Glutamatergic neuron (in vitro differentiated cells): ENCODE measurements at regions not wholly inside any gene's neighbourhood (a gene's known extent, or its start where the extent isn't known, plus 50 kb on each side); places are given as distances from the start of the nearest gene placed in this dataset.

Source experiments
- DNase-seq: peaks from one replicate; pipeline ENCODE4 v3.0.0; 2022
- H3K27ac Mint-ChIP-seq: one replicate; pipeline ENCODE4 v1.8.0; 2020; ENCODE audit warnings: mild to moderate bottlenecking, mixed read lengths, inconsistent platforms; ENCODE audit not compliant: unreplicated experiment
- H3K27me3 Mint-ChIP-seq: one replicate; pipeline ENCODE4 v1.8.0; 2020; ENCODE audit warnings: mild to moderate bottlenecking, moderate library complexity, mixed read lengths, inconsistent platforms; ENCODE audit not compliant: unreplicated experiment
- H3K36me3 Mint-ChIP-seq: one replicate; pipeline ENCODE4 v1.8.0; 2020; ENCODE audit warnings: mild to moderate bottlenecking, mixed read lengths, inconsistent platforms; ENCODE audit not compliant: unreplicated experiment
- H3K4me1 Mint-ChIP-seq: one replicate; pipeline ENCODE4 v1.8.0; 2020; ENCODE audit warnings: mild to moderate bottlenecking, low read depth, mixed read lengths, inconsistent platforms; ENCODE audit not compliant: unreplicated experiment
- H3K4me3 Mint-ChIP-seq: one replicate; pipeline ENCODE4 v1.8.0; 2020; ENCODE audit warnings: mild to moderate bottlenecking, mixed read lengths, inconsistent platforms; ENCODE audit not compliant: unreplicated experiment
- H3K9me3 Mint-ChIP-seq: one replicate; pipeline ENCODE4 v1.8.0; 2020; ENCODE audit warnings: mild to moderate bottlenecking, moderate library complexity, mixed read lengths, inconsistent platforms; ENCODE audit not compliant: unreplicated experiment
- TF ChIP-seq, protein P1 (sequence below): fragments of 200-600 bp; sonication (generic); IDR thresholded peaks from one replicate; pipeline ENCODE4 v1.5.0; 2021; ENCODE audit not compliant: partially characterized antibody, unreplicated experiment

- Mint-ChIP-seq H3K4me1 (peaks cover 3% of the 10 kb centered on the region), H3K27ac (no peak overlapping the region), H3K27me3 (peaks cover 9% of the 10 kb centered on the region), H3K36me3 (peaks cover 8% of the 10 kb centered on the region), H3K9me3 (peaks cover 3% of the 10 kb centered on the region), H3K4me3 (no peak overlapping the region)
- TF ChIP-seq, protein P1, sequence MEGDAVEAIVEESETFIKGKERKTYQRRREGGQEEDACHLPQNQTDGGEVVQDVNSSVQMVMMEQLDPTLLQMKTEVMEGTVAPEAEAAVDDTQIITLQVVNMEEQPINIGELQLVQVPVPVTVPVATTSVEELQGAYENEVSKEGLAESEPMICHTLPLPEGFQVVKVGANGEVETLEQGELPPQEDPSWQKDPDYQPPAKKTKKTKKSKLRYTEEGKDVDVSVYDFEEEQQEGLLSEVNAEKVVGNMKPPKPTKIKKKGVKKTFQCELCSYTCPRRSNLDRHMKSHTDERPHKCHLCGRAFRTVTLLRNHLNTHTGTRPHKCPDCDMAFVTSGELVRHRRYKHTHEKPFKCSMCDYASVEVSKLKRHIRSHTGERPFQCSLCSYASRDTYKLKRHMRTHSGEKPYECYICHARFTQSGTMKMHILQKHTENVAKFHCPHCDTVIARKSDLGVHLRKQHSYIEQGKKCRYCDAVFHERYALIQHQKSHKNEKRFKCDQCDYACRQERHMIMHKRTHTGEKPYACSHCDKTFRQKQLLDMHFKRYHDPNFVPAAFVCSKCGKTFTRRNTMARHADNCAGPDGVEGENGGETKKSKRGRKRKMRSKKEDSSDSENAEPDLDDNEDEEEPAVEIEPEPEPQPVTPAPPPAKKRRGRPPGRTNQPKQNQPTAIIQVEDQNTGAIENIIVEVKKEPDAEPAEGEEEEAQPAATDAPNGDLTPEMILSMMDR: no peak
- no peak for DNase-seq
Measured at GRCh38 chr11:69375316-69376154, 81.6 kb downstream of the MYEOV start.

DNA sequence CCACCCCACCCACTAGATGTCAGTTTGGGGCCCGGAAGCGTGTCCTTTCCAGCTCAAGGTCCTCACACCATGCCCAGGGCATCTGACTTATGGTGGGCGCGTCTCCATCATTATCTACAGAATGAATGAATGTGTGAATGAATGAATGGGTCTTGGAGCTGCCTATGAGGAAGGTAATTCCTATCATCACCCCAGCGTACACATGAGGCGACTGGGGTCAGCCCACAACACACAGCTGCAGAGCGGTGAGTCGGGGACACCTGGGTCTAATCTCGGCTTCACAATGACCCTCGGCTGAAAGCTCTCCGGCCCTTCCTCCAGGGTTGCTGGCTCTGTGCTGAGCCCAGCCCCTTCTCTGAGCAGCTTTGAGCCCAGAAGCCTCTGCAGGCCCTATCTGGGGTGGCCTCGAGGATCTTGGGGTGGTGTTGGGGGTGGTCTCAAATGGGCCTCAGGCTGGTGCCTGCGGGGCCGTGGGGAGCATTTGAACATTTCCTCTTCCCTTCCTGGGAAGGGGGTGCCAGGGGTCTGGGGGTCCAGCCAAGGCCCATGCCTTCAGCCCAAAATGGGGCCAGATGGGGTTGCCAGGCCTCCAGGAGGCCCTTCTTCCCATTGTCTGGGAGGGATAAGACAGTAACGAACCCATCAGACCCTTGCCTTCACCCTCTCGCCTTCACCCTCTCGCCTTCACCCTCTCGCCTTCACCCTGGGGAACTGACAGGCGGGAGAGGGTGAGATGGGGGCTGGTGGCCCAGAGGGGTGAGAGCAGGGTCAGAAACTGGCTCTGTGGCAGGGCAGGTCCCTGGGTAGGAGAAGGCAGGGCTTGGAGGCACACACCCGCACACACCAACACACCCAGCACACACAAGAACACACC, 82.4 kb downstream of the MYEOV start:
- Mint-ChIP-seq H3K4me3 (no peak overlapping the region), H3K27ac (no peak overlapping the region), H3K9me3 (peaks cover 3% of the 10 kb centered on the region), H3K4me1 (peaks cover 3% of the 10 kb centered on the region), H3K36me3 (peaks cover 5% of the 10 kb centered on the region), H3K27me3 (peaks cover 9% of the 10 kb centered on the region)
- TF ChIP-seq, protein P1: no peak
- no peak for DNase-seq

GRCh38 chr11:69377029-69377952, 83.3 kb downstream of the MYEOV start:
- H3K4me3 Mint-ChIP-seq: no peak overlapping the region
- peaks cover 9% of the 10 kb centered on the region for H3K27me3 Mint-ChIP-seq
- peaks cover 3% of the 10 kb centered on the region for H3K4me1 Mint-ChIP-seq
- H3K9me3 Mint-ChIP-seq: peaks cover 7% of the 10 kb centered on the region
- H3K36me3 Mint-ChIP-seq: peaks cover 5% of the 10 kb centered on the region
- DNase-seq: no peak
- no peak overlapping the region for H3K27ac Mint-ChIP-seq
- TF ChIP-seq, protein P1: no peak

DNA sequence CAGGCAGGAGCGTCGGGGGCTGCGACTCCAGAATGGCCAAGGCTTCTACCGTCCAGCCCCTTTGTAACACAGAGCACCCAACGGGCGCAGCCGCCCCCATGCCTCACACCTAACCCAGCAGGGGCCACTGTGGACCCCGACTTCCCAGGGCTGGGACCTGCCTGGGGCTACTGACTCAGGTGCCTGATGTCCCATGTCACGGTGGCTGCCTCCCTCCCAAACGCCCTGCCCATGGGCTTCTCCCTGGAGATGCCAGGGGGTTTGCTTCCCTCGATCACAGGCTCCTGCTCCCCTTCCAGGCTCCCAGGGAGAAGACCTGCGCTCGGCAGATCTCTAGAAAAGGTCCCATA, 84.0 kb downstream of the MYEOV start:
- TF ChIP-seq, protein P1: no peak
- H3K9me3 Mint-ChIP-seq: peaks cover 6% of the 10 kb centered on the region
- no peak overlapping the region for H3K4me3 Mint-ChIP-seq
- H3K27me3 Mint-ChIP-seq: peaks cover 10% of the 10 kb centered on the region
- peaks cover 1% of the 10 kb centered on the region for H3K4me1 Mint-ChIP-seq
- H3K36me3 Mint-ChIP-seq: no peaks in the 10 kb centered on the region
- no peak overlapping the region for H3K27ac Mint-ChIP-seq
- DNase-seq: no peak
